GM19395 (cell line): ENCODE measurements at regions not wholly inside any gene's neighbourhood (a gene's known extent, or its start where the extent isn't known, plus 50 kb on each side); places are given as distances from the start of the nearest gene placed in this dataset.
"Not testable (repeated sequence)": the region's sequence is repeated elsewhere in the genome, so short reads cannot be mapped to it uniquely, and the experiment has no call there.

ENCODE experiments used
- ATAC-seq: cut with Tn5 transposase; IDR thresholded peaks from one replicate; pipeline ENCODE4 v1.9.1; 2021; ENCODE audit warnings: mild to moderate bottlenecking, moderate library complexity; ENCODE audit not compliant: unreplicated experiment

GRCh38 chr4:13678186-13678924, 50.8 kb upstream of the BOD1L1 start:
- no peak for ATAC-seq

GRCh38 chr4:13681570-13681969, 54.0 kb upstream of the BOD1L1 start:
- no peak for ATAC-seq

- ATAC-seq = no peak
Measured at GRCh38 chr4:13694256-13694655, 66.7 kb upstream of the BOD1L1 start.

GRCh38 chr4:13698296-13698695, 70.8 kb upstream of the BOD1L1 start:
- no peak for ATAC-seq

- ATAC-seq = no peak
Measured at GRCh38 chr4:13700021-13700857, 72.7 kb upstream of the BOD1L1 start.

- ATAC-seq = not testable (repeated sequence)
Measured at GRCh38 chr4:13700858-13701140, 73.3 kb upstream of the BOD1L1 start.

- no peak for ATAC-seq
Measured at GRCh38 chr4:13701937-13702446, 74.5 kb upstream of the BOD1L1 start.

- no peak for ATAC-seq
Measured at GRCh38 chr4:13703096-13703495, 75.6 kb upstream of the BOD1L1 start.

GRCh38 chr4:13704035-13704434, 76.5 kb upstream of the BOD1L1 start:
- no peak for ATAC-seq

GRCh38 chr4:13704761-13705160, 77.2 kb upstream of the BOD1L1 start:
- no peak for ATAC-seq

GRCh38 chr4:13705521-13706041, 78.1 kb upstream of the BOD1L1 start:
- ATAC-seq = no peak

- no peak for ATAC-seq
Measured at GRCh38 chr4:13706120-13706519, 78.6 kb upstream of the BOD1L1 start.

GRCh38 chr4:13706716-13707115, 79.2 kb upstream of the BOD1L1 start:
- ATAC-seq = no peak

GRCh38 chr4:13710246-13710885, 82.8 kb upstream of the BOD1L1 start:
- no peak for ATAC-seq

GRCh38 chr4:13711233-13711785, 83.8 kb upstream of the BOD1L1 start:
- no peak for ATAC-seq

GRCh38 chr4:13721894-13722293, 94.4 kb upstream of the BOD1L1 start:
- no peak for ATAC-seq

GRCh38 chr4:13722649-13723048, 95.1 kb upstream of the BOD1L1 start:
- no peak for ATAC-seq

GRCh38 chr4:13728761-13729160, 101.2 kb upstream of the BOD1L1 start:
- ATAC-seq = no peak

- ATAC-seq = no peak
Measured at GRCh38 chr4:13731019-13731418, 103.5 kb upstream of the BOD1L1 start.

- ATAC-seq = no peak
Measured at GRCh38 chr4:13733817-13734216, 106.3 kb upstream of the BOD1L1 start.

- ATAC-seq = no peak
Measured at GRCh38 chr4:13750594-13750993, 123.1 kb upstream of the BOD1L1 start.
